GM19025 (cell line): ENCODE measurements at regions not wholly inside any gene's neighbourhood (a gene's known extent, or its start where the extent isn't known, plus 50 kb on each side); places are given as distances from the start of the nearest gene placed in this dataset.
"Not testable (repeated sequence)": the region's sequence is repeated elsewhere in the genome, so short reads cannot be mapped to it uniquely, and the experiment has no call there.

Experiments
- ATAC-seq: cut with Tn5 transposase; IDR thresholded peaks from one replicate; pipeline ENCODE4 v1.9.1; 2021; ENCODE audit warnings: mild to moderate bottlenecking, low read depth, moderate library complexity; ENCODE audit not compliant: unreplicated experiment

DNA sequence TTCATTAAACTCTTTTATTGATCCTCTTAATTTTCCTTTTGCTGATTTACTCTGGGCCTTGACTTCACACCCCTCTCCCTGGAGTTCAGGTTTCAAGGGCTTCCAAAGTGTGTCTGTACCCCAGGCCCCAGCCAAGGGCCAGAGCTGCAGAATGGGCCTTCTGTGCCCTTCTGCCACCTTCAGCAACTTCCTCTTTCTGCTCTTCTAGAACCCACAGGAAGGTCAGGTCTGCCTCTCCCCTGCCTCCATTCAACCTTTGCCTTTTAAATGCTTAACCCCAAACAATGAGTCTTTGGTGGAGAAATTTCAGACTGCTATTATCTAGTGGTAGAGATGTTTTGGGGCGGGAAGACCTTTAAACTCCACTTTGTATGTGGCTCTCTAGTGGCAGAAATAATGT is 63.1 kb downstream of the TSN start:
- ATAC-seq = no peak

DNA sequence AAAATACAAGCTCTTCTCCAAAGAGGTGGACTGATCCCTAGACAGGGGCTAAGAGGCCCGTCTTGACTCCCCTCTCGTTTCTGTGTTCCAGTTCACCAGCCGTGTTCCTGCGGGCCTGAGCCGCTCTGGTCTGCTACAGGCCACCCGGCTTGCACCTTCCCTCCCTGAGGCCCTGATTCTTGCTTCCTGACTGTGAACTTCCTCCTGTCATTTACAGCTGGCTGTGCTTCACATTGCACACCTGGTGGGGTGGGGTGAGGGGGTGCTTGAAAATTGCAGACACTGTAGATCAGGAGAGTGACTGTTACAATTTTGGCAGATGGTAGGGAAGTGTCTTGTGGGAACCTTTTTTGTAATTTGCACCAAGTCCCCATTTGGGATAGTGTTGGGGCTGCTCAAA is 64.4 kb downstream of the TSN start:
- ATAC-seq = no peak

DNA sequence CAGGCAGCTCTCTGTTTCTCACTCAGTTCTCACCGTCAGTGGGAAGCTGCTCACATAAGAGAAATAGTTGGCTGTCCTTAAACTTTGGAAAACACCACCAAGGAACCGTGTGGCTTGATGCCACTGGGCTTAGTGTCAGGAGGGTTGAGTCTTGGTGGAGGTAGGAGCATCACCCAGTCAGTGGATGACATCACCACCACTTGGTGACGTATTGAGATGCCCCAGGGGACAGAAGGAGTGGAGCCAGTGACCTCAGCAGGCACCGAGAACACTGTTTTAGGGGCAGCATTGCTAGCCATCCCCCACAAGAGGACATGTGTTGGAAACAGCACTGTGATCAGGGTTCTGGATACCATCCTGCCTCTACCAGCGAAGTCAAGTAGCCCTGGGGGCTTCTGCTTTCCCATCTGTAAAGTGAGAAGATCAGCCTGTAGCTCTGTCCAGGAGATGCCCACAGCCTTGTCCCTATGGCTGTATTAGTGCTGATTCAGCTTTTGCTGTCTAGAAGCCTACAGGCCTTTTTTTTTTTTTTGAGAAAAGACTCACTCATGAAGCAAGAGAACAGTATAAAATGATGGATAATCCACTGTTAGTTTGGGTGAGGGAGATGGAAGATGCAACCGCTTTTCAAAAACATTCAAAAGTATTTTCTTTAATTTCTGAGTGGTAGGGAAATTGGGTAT is 66.2 kb downstream of the TSN start:
- no peak for ATAC-seq

DNA sequence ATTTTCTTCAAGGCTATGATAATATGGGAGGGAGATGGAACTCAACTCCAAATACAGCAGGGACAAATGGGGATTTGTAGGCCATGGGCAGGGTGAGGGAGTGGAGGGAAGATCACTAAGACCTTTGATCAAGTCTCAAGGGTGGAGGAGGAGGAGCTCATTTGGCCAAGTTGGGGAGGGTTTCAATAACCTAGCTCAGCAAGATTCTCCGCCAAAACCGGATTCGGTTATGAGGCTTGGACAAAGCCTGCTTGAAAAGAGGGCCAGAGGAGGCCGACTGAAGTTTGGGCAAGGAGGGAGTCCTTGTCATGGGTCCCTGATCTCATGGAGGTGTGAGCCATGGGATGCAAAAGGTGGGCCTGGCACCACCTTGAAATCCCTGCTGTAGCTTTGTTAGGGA is 68.8 kb downstream of the TSN start:
- ATAC-seq = no peak

DNA sequence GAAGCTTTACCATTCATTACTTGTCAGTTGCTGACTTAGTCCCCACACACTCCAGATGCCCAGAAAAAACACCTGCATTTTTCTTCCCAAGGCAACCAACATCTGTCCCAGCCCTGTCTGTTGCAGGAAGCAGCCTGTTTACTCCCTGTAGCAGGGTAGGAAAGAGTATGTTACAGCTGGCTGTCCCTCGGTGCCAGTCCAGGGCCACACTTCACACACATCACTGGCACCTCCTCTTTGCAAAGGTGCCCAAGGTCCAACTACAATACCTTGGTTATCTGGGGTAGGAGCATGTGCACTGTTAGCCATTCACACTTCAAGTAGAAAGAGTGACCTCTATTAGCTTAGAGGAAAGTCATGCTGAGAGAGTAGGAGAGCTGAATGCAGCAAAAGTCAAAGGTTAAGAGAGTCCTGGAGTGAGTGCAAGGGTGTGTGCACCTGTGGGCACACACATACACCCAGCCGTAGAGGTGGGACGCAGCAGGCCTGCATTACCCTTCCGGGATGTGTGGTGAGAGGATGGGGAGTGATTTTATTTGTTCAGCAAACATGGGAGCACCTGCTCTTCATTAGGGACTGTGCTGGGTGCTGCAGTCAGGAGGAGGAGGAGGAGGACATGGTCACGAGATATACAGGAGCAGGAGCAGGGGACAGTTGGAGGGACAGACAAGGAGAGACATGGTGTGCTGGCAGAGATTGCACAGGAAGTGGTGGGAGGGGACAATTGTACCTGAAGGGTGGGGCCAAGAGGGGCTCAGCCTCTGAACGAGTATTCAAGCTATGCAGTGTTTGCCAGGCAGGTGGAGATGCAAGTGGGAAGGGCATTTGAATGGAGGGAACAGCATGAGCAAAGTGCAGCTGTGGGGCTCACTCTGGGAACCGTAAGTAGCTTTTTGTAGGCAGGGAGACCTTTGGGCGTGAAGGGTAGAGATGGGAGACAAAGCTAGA is 69.8 kb downstream of the TSN start:
- ATAC-seq = no peak

DNA sequence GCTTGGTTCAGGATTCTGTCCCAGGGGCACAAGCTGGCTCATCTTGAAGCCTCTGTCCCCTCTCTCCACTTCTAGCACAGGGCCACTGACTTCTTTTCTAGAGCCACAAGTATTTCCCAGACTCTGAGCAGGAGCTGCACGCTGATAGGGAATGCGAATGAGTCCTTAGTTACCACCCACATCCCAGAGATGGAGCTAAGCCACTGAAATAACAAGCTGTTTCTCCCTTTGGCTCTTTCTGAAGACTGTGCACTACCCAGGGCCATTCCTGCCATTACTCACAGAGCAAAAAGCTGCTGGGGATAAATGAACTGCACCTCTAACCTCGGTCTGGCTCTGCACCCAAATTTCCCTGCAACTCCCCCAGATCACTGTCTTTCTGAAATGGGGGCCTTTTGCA is 70.6 kb downstream of the TSN start:
- no peak for ATAC-seq

DNA sequence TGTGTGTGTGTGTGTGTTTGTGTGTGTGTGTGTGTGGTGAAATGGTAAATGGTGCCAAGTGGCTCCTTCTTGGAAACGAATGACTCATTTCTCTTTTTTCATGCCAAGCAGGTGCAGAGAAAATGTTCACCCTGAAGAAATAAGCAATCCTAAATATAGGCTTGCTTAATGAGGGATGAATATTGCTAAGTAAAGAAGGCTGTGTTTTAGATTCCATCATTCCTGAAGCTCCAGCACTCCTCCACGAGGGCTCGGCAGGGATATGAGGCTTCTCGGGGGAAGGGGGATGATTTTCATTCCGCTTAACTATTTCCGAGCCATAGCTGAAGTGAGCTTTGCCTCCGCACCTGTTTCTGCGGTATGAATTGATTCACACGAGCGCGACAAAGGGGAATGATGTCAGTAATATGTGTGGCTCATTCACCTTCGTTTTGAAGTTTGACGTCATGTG is 72.9 kb downstream of the TSN start:
- no peak for ATAC-seq

DNA sequence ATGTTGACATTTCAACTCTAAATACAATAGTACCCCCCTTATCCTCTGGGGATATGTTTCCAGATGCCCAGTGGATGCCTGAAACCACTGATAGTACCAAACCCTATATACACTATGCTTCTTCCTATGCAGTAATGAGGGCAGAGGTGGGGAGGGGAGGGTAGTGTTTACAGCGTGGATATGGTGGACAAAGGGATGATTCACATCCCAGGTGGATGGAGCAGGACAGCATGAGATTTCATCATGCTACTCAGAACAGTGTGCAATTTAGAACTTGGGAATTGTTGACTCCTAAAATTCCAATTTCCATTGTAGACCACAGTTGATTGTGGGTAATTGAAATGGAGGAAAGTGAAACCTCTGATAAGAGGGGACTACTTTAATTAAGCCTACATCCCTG is 75.4 kb downstream of the TSN start:
- ATAC-seq = no peak

DNA sequence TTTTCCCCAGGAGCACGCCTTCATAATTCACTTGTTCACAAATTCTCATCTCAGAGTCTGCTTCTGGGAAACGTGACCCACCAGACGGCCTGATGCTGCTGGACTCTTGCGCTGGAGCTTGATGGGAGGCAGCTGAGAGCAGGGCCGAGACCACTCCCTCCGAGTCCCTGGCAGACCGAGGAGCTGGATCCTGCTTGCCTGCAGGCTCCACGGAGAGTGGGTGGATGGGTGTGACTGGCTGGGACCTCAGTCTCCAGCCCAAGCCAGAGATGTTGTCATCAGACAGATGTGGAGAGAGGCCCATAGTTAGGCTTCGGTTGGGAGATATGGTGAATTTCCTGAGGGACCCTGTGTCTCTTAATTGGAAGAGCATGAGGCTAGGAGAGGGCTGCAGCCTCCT is 76.4 kb downstream of the TSN start:
- no peak for ATAC-seq

DNA sequence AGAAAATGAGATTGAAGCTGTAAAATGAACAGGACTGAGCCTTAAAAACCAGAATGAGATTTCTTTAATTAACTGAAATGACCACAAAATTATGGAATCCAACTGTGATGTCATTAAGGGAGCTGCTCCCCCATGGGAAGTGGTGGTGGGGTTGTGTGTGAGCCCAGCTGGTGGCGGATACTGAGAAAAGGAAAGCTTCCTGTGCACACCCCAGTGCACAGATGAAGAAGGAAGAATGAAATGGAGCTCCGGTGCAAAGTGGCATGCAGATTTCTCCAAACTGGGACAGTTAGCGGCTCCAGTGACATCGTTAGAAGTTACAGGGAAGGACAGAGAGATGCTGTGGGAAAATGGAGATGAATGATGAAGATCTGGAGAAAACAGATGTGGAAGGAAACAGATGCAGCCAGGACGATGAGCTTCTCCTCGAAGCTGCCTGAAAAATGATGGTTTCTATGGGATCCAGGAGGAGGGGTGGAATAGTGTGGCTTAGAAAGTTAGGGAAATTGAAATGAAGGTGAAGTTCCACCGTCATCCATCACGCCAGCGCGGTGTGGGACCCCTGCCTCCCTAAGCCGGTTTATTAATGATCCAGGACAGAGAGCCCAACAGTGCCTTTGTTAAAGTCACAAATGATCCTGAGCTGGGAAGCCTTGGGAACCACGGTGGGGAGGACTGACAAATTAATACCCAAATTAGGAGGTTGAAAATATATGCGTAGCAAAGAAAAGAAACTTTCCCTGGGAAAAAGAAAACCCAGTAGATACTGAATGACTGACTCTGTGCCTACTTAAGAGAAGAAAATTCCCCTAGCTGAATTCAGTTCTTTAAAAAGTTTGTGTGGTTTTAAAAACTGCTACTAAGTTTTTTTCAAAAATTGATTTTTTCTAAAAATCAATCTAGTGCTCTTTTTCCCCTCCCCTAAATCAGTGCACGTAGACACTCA is 77.2 kb downstream of the TSN start:
- ATAC-seq = no peak

DNA sequence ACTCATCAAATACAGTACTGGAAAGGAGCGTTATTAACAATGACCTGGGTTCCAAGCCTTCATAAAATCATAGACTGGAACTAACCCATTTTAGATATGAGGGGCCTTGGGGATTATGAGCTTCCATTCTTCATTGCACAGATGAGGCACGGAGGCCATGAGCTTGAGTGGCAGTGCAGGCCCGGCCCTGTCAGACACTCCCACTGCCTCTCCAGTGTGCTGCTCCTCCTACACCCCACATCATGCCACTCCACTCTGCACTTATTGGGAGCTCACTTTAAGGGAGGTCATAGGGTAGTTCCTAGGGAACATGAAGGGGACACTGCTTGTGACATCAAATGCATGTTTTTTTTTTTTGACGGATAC is 77.9 kb downstream of the TSN start:
- ATAC-seq = no peak

DNA sequence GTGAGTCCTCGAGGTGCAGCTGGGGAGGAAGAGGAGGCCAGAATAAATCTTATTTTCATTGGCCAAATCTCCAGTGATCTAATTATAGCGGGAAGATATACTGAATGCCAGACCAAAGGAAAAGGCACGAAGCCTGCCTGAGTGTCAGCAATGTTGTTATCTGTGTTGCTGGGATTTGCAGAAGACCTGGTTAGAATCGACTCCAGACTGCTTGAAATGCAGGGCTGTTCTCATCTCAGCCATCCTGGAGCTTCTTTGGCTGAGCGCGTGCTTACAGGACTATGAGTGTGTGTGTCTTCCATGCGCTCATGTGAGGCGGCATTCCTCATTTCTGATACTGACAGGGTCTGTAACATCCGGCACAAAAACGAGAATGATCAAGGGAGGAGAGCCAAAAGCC is 81.2 kb downstream of the TSN start:
- no peak for ATAC-seq

DNA sequence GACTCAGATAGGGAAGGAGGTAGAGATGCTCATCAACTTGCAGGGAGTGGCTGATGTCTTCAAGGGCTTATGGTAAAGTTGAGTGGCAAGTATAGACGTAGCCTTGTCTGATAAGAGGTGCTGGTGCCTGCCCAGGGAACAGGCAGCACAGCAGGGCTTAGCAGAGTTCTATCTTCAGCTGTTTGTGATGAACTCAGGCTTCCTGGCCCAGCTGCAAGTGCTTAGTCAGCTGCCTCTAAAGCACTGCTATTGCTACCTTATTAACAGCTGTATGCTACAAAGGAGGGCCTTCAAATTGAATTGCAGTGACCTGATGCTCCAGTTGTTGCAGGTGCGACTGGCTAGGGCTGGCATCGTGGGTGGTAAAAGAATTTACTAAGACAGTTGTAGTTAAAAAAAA is 82.1 kb downstream of the TSN start:
- ATAC-seq = no peak

DNA sequence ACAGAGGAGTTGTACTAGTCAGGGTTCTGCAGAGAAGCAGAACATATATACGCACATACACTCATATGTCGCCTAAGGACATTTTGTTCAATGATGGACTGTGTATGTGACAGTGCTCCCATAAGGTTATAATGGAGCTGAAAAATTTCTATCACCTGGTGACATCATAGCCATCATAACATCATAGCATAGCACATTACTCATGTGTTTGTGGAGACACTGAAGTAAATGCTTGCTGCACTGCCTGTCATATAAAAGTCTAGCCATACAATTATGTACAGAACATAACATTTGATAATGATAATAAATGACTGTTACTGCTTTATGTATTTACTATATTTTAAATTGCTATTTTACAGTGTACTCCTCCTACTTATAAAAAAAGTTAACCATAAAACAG is 83.1 kb downstream of the TSN start:
- ATAC-seq = no peak

DNA sequence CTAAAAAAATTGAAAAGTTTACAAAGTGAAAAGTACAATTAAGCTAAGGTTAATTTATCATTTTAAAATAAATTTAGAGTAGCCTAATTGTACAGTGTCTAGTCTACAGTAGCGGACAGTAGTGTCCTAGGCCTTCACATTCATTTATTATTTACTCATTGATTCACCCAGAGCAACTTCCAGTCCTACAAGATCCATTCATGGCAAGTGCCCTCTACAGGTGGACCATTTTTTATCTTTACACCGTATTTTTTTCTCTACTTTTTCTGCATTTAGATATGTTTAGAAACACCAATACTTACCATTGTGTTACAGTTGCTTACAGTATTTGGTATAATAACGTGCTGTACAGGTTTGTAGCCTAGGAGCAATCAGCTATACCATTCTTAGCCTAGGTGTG is 84.1 kb downstream of the TSN start:
- ATAC-seq = no peak

DNA sequence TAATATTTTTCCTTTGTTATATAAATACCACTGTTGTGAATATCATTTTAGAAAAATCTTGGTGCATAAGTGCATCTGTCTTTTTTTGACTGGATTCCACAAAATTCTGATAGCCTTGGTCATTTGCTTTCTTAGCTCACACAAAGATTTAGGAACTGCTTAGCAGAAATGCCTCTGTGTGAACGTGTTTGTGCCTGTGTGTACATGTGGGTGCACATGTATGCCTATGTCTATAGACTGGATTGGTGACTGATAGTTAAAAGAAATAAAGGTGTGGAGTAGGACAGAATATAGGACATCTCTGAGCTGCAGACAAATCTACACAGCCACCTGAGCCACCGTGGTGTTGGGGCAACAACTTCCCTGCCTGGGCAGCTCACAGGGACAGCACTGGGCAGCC is 93.8 kb downstream of the TSN start:
- ATAC-seq = no peak

DNA sequence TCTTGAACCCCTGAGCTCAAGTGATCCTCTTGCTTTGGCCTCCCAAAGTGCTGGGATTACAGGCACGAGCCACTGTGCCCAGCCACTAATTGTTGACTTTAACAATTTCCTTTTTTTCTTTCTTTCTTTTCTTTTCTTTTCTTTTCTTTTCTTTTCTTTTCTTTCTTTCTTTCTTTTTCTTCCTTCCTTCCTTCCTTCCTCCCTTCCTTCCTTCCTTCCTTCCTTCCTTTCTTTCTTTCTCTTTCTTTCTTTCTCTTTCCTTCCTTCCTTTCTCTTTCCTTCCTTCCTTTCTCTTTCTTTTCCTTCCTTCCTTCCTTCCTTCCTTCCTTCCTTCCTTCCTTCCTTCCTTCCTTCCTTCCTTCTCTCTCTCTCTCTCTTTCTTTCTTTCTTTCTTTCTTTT is 97.7 kb downstream of the TSN start:
- ATAC-seq = not testable (repeated sequence)

DNA sequence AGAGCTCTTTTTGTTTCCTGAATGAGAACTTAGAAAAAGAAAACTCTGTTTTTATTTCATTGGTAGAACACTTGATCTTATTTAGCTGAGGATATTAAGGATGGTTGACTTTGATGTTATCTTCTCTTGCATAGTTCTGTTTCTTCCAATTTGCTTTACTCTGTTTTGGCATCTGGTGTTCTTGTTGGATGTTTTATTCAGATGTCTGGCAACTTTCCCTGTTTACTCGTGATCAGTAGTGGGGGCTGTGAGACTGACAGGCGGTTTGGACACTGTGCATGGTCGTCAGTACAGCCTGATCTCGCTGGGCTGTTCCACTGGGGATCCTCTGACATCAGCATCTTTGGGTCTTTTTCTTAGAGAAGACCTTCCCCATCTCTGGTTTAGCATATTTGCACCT is 100.1 kb downstream of the TSN start:
- ATAC-seq = no peak

DNA sequence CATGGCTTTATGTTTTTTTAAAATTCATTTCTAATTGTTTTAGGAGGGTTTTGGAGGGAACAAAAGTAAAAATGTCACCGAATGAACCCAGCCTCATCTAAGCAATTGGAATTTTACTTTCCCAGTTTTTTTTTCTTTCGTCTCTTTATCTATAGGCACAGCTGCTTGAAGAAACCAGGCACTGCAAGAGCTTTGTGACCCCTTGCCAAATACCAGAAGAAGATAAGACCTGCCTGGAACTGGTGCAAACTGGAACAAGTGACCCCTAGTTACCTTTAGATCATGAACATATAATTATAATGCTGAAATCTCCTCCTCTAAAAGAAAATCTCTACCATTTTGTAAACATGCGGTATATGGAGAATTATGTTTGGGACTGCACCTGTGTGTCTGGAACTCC is 100.9 kb downstream of the TSN start:
- ATAC-seq = no peak

DNA sequence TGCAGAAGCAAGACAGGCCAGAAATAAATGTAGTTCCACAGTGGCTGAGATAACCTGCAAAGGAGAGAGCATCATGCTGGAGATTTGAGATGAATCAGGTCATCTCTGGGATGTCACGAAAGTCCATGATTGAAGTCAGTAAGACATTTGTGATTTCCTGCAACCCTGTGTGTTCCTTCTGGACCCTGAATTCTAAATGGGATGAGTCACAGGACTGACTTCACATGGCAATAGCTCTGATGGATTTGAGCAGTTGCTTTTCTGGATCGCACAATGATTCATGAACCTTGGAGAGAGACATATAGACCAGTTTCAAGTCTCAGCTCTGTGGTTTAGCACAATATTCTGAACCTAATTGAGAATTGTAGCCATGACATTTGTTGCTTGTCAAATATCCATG is 102.9 kb downstream of the TSN start:
- ATAC-seq = no peak

DNA sequence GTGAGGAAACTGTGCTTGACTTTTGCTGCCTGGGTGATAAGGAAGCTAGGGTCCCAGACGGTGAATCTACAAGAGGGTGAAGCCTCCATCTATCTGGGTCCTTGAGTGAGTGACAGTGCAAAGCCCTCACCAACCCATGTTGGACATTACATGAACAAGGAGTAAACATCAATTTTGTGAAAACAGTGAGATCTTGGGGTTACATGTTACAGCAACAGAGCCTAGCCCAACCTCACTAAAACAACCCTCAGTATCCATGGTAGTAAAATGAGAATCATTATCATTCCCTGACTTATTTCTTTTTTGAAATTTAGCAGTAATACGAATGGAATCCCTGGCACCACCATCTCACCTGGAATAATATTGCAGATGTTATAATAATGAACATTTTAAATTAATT is 103.4 kb downstream of the TSN start:
- ATAC-seq = no peak
